Endothelial cell of umbilical vein (primary cell): ENCODE measurements at regions not wholly inside any gene's neighbourhood (a gene's known extent, or its start where the extent isn't known, plus 50 kb on each side); places are given as distances from the start of the nearest gene placed in this dataset.
A peak's percentile ranks its signal among the peaks of the same experiment; 100 is the strongest.

Source experiments
- BruUV-seq: library from RNA; stranded (reverse); fragments of 400-500 nt; replicated peaks from 2 replicates; lab custom pipeline; 2021; lab: Mats Ljungman, UMichigan
- CTCF ChIA-PET: fragments of 300-600, 350-600 bp; sonication (Branson Sonifier 250); formaldehyde crosslinking; loops from one replicate; lab custom pipeline; 2021; ENCODE audit warnings: antibody characterized with exemption, inconsistent platforms; lab: Charles Lee
- POLR2A ChIA-PET: fragments of 300-600, 350-600 bp; sonication (Branson Sonifier 250); formaldehyde crosslinking; loops from one replicate; lab custom pipeline; 2021; ENCODE audit warnings: antibody characterized with exemption, inconsistent platforms; lab: Charles Lee
- DNase-seq: peaks from one replicate; pipeline ENCODE4 v3.0.0-alpha.2; 2011; ENCODE audit warnings: low read depth, low spot score
- FAIRE-seq: peaks from 2 replicates; lab custom pipeline; 2011; peaks lifted over from hg19 to GRCh38; lab: Jason Lieb, UNC
- H2AFZ ChIP-seq: 2 replicates; pipeline ENCODE4 v1.6.0; 2012; ENCODE audit warnings: low read depth, low read length, control low read depth, inconsistent platforms
- H3K27ac ChIP-seq: 2 replicates; pipeline ENCODE4 v1.5.1; 2011; ENCODE audit warnings: low read depth, mild to moderate bottlenecking, control low read depth, low read length, moderate library complexity; ENCODE audit not compliant: insufficient read depth
- H3K27me3 ChIP-seq, 2 experiments: 2 replicates each; pipeline versions ENCODE4 v1.6.0 to v1.6.1; 2011; ENCODE audit warnings: low read length in 2 of 2, mixed read lengths in 1 of 2; ENCODE audit not compliant: control insufficient read depth in 2 of 2, insufficient read depth in 2 of 2
- H3K36me3 ChIP-seq, 2 experiments: 2 replicates in 1 of 2; 3 replicates in 1 of 2; pipeline ENCODE4 v1.5.1; 2011; ENCODE audit warnings: low read length in 2 of 2, mild to moderate bottlenecking in 1 of 2, moderate library complexity in 1 of 2; ENCODE audit not compliant: control insufficient read depth in 2 of 2, insufficient read depth in 2 of 2; ENCODE audit errors: extremely low read depth in 1 of 2
- H3K4me1 ChIP-seq: 3 replicates; pipeline ENCODE4 v1.5.1; 2011; ENCODE audit warnings: mild to moderate bottlenecking, low read length; ENCODE audit not compliant: control insufficient read depth, insufficient read depth; ENCODE audit errors: extremely low read depth
- H3K4me2 ChIP-seq: 2 replicates; pipeline ENCODE4 v1.6.1; 2011; ENCODE audit warnings: low read length, control low read depth, mixed read lengths; ENCODE audit not compliant: insufficient read depth
- H3K4me3 ChIP-seq, 3 experiments: fragments of 200-600 bp in 1 of 3; sonication (generic), shearing (Covaris generic) in 1 of 3; replicated peaks in 1 of 3; 2 replicates each; pipeline ENCODE4 v1.5.1; 2011 to 2016; ENCODE audit warnings: control low read depth in 3 of 3, low read length in 3 of 3, mild to moderate bottlenecking in 2 of 3, inconsistent platforms in 1 of 3, low read depth in 1 of 3, moderate library complexity in 1 of 3; ENCODE audit not compliant: insufficient read depth in 1 of 3
- H3K79me2 ChIP-seq: 2 replicates; pipeline ENCODE4 v1.6.0; 2012; ENCODE audit warnings: low read length, inconsistent platforms; ENCODE audit not compliant: control insufficient read depth, insufficient read depth
- H3K9ac ChIP-seq: replicated peaks from 2 replicates; pipeline ENCODE3; 2011; ENCODE audit warnings: low read length, control low read depth; ENCODE audit not compliant: insufficient read depth; ENCODE audit errors: extremely low read depth
- H3K9me1 ChIP-seq: replicated peaks from 3 replicates; pipeline ENCODE4 v1.6.0; 2011; ENCODE audit warnings: mild to moderate bottlenecking, low read length; ENCODE audit not compliant: control insufficient read depth, insufficient read depth; ENCODE audit errors: extremely low read depth
- H3K9me3 ChIP-seq: replicated peaks from 2 replicates; pipeline ENCODE4 v1.5.1; 2012; ENCODE audit warnings: low read length, inconsistent platforms; ENCODE audit not compliant: control insufficient read depth, insufficient read depth
- H4K20me1 ChIP-seq: replicated peaks from 2 replicates; pipeline ENCODE3; 2011; ENCODE audit warnings: mild to moderate bottlenecking, low read length; ENCODE audit not compliant: control insufficient read depth, insufficient read depth; ENCODE audit errors: extremely low read depth
- CTCF ChIP-seq, 2 donors: IDR thresholded peaks; 1 replicate in 1 of 2; 2 replicates in 1 of 2; pipeline ENCODE4 v1.5.1; 2011; ENCODE audit warnings: low read length in 2 of 2, mild to moderate bottlenecking in 2 of 2, moderate library complexity in 2 of 2, control low read depth in 1 of 2, inconsistent platforms in 1 of 2, low read depth in 1 of 2; ENCODE audit not compliant: insufficient read depth in 1 of 2; ENCODE audit errors: extremely low read depth in 1 of 2
- EZH2 ChIP-seq: IDR thresholded peaks from 2 replicates; pipeline ENCODE4 v1.6.1; 2012; ENCODE audit warnings: borderline replicate concordance, low read depth, mild to moderate bottlenecking, moderate library complexity, low read length, inconsistent platforms; ENCODE audit not compliant: severe bottlenecking
- FOS ChIP-seq: IDR thresholded peaks from 2 replicates; pipeline ENCODE4 v1.6.1; 2011; ENCODE audit warnings: mild to moderate bottlenecking, low read length, moderate library complexity, borderline replicate concordance; ENCODE audit not compliant: insufficient read depth
- GATA2 ChIP-seq: IDR thresholded peaks from 2 replicates; pipeline ENCODE4 v1.7.0; 2011; ENCODE audit warnings: low read depth, mild to moderate bottlenecking, moderate library complexity, mixed read lengths, low read length; ENCODE audit not compliant: insufficient read length, insufficient read depth
- JUN ChIP-seq: IDR thresholded peaks from 2 replicates; pipeline ENCODE4 v1.6.1; 2011; ENCODE audit warnings: borderline replicate concordance, low read depth; ENCODE audit not compliant: insufficient read length, insufficient read depth
- MAX ChIP-seq: IDR thresholded peaks from 2 replicates; pipeline ENCODE4 v1.6.1; 2011; ENCODE audit not compliant: insufficient read depth, insufficient read length
- MYC ChIP-seq: IDR thresholded peaks from one replicate; pipeline ENCODE4 v1.6.1; 2011; ENCODE audit warnings: mild to moderate bottlenecking, low read depth, low read length
- POLR2A ChIP-seq: IDR thresholded peaks from 2 replicates; pipeline ENCODE4 v1.6.1; 2012; ENCODE audit warnings: low read depth, mild to moderate bottlenecking, control low read depth, low read length
- POLR2AphosphoS5 ChIP-seq: IDR thresholded peaks from 2 replicates; pipeline ENCODE4 v1.6.1; 2012; ENCODE audit warnings: low read depth, mild to moderate bottlenecking, control low read depth, low read length, moderate library complexity; ENCODE audit not compliant: insufficient read depth
- dilution Hi-C: fragments of 300-500 bp; cut with MboI; formaldehyde crosslinking; loops from one replicate; pipeline ENCODE4 v1.15.0; 2019; ENCODE audit warnings: low sequenced_read_pairs; ENCODE audit not compliant: extremely low pct_ligation_motif_present
- intact Hi-C: fragments of 100-400 bp; cut with micrococcal nuclease; formaldehyde crosslinking; loops from one replicate; pipeline ENCODE4 v1.10.0; 2022

- H3K9ac ChIP-seq = no peak overlapping the region
- no TSS peak for BruUV-seq
- H3K79me2 ChIP-seq = no peaks in the 10 kb centered on the region
- no peaks in the 10 kb centered on the region for H3K9me3 ChIP-seq
- peaks cover 3% of the 10 kb centered on the region for H3K9me1 ChIP-seq
- no peak overlapping the region for H3K4me2 ChIP-seq
- H3K27ac ChIP-seq = no peak overlapping the region
- H3K4me1 ChIP-seq = no peaks in the 10 kb centered on the region
- FAIRE-seq (no peak), DNase-seq (peak; percentile 9)
- peak overlapping the region; percentile 80 for H2AFZ ChIP-seq
- no peaks in the 10 kb centered on the region for H3K36me3 ChIP-seq
- ChIA-PET POLR2A (no interaction called here), CTCF (interaction anchor here (1.3 kb wide), 1 partner anchor 17 kb away, joined by 3 read pairs; no protein-coding TSS in a partner anchor)
- H3K27me3 ChIP-seq = no peaks in the 10 kb centered on the region
- intact Hi-C loops (no loop called here), dilution Hi-C loops (no loop called here)
- no peak for TF ChIP-seq FOS
- TF ChIP-seq GATA2 = no peak
- no peak for TF ChIP-seq POLR2A
- no peak overlapping the region for H3K4me3 ChIP-seq
- no peaks in the 10 kb centered on the region for H4K20me1 ChIP-seq
Measured at GRCh38 chr7:53315981-53316380, 280.5 kb downstream of the POM121L12 start.

GRCh38 chr7:53318566-53318965, 283.1 kb downstream of the POM121L12 start:
- no peak for FAIRE-seq
- dilution Hi-C loops (no loop called here), intact Hi-C loops (no loop called here)
- ChIA-PET POLR2A (no interaction called here), CTCF (no interaction called here)
- no peaks in the 10 kb centered on the region for H3K9me3 ChIP-seq
- H4K20me1 ChIP-seq = no peaks in the 10 kb centered on the region
- no peaks in the 10 kb centered on the region for H3K79me2 ChIP-seq
- H3K9me1 ChIP-seq = peaks cover 3% of the 10 kb centered on the region
- no peak overlapping the region for H3K9ac ChIP-seq
- no peaks in the 10 kb centered on the region for H3K36me3 ChIP-seq
- no peak overlapping the region for H3K4me3 ChIP-seq
- no peak for TF ChIP-seq MYC
- no peak for TF ChIP-seq CTCF (IDR thresholded peaks at IDR 0.05; ENCODE audit: extremely low read depth in 1 of 2, insufficient read depth in 1 of 2, low read depth in 1 of 2, low read length in 2 of 2)
- no peak for TF ChIP-seq JUN
- TF ChIP-seq FOS = no peak
- no peak for TF ChIP-seq EZH2
- TF ChIP-seq GATA2 = no peak
- no peak for TF ChIP-seq POLR2AphosphoS5
- no peak for TF ChIP-seq MAX
- no peak for TF ChIP-seq POLR2A
- no peak overlapping the region for H3K27ac ChIP-seq
- no peak overlapping the region for H2AFZ ChIP-seq
- no peak overlapping the region for H3K4me2 ChIP-seq
- H3K27me3 ChIP-seq = no peaks in the 10 kb centered on the region
- no peak for DNase-seq
- no peaks in the 10 kb centered on the region for H3K4me1 ChIP-seq
- BruUV-seq = no TSS peak
